Right lobe of liver (tissue), 6 donors: ENCODE measurements at regions not wholly inside any gene's neighbourhood (a gene's known extent, or its start where the extent isn't known, plus 50 kb on each side); places are given as distances from the start of the nearest gene placed in this dataset.

Experiments used
- ATAC-seq, 4 donors: fragments of 200-7000 bp; cut with Tn5 transposase; one replicate each; pipeline ENCODE4 v1.9.1; 2020; ENCODE audit warnings: mild to moderate bottlenecking in 4 of 4, moderate library complexity in 4 of 4
- DNase-seq, 3 donors: peaks; one replicate each; pipeline ENCODE4 v3.0.0-alpha.2; 2020
- H3K27ac ChIP-seq, 3 donors: fragments of 200-600 bp; one replicate each; pipeline ENCODE4 v1.8.0; 2022
- H3K27me3 ChIP-seq, 2 donors: fragments of 200-600 bp; one replicate each; pipeline ENCODE4 v1.8.0; 2022
- H3K36me3 ChIP-seq, 4 donors: fragments of 200-600 bp; sonication (generic) in 1 of 4; one replicate each; pipeline versions ENCODE4 v1.5.1 to v1.8.0; 2017 to 2022; ENCODE audit warnings: control low read depth in 1 of 4
- H3K4me1 ChIP-seq, 4 donors: fragments of 200-600 bp; sonication (generic) in 1 of 4; one replicate each; pipeline versions ENCODE4 v1.5.1 to v1.8.0; 2017 to 2022; ENCODE audit warnings: control low read depth in 1 of 4
- H3K4me3 ChIP-seq, 3 donors: fragments of 200-600 bp; one replicate each; pipeline ENCODE4 v1.8.0; 2022
- H3K9me3 ChIP-seq, 4 donors: fragments of 200-600 bp; sonication (generic) in 1 of 4; one replicate each; pipeline versions ENCODE4 v1.5.1 to v1.8.0; 2017 to 2022; ENCODE audit warnings: control low read depth in 1 of 4
- CTCF ChIP-seq, 4 donors: fragments of 200-600 bp in 3 of 4; fragments of 450-650 bp in 1 of 4; IDR thresholded peaks; one replicate each; pipeline versions ENCODE4 v1.5.1 to v1.8.0; 2016 to 2022; ENCODE audit warnings: antibody characterized with exemption in 4 of 4, mild to moderate bottlenecking in 2 of 4
- POLR2A ChIP-seq: fragments of 450-650 bp; IDR thresholded peaks from one replicate; pipeline ENCODE4 v1.6.1; 2017; ENCODE audit warnings: antibody characterized with exemption, mild to moderate bottlenecking
- WGBS: methylation state at CpG from one replicate; pipeline ENCODE4 v1.1.6; 2018; ENCODE audit warnings: low coverage, low lambda C conversion rate; ENCODE audit not compliant: insufficient coverage; ENCODE audit errors: missing lambda C conversion rate; 5-methylcytosine and 5-hydroxymethylcytosine counted together
- intact Hi-C, 2 donors: fragments of 100-400 bp; cut with DNase I; formaldehyde crosslinking; loops; one replicate each; pipeline versions ENCODE4 v1.11.2 to v1.14.1; 2022
- donor health status: DM: no; HTN: yes; CAD: no.
- donor health status: DM: no; HTN: no; CAD: no.
- donor health status: DM: no; HTN: no; CAD: no.
- donor health status: DM: no; HTN: yes; CAD: no.
- donor health status: DM: no; HTN: yes; CAD: no.

- H3K27ac ChIP-seq, result no peak overlapping the region
- intact Hi-C loops, result no loop called here
- DNase-seq (no peak), ATAC-seq (peak; percentile 61 to 84 (median 71))
- H3K36me3 ChIP-seq, result no peaks in the 10 kb centered on the region
- peaks cover 0 to 8% (median 2%) of the 10 kb centered on the region in 4 donors for H3K4me1 ChIP-seq
- no peaks in the 10 kb centered on the region for H3K27me3 ChIP-seq
- WGBS, result 16% methylated on average over 2 of the region's 2 CpGs
- no peak overlapping the region for H3K4me3 ChIP-seq
- TF ChIP-seq CTCF (IDR thresholded peaks at IDR 0.05) (no peak), POLR2A (no peak)
- H3K9me3 ChIP-seq, result no peaks in the 10 kb centered on the region
These were observed 130.9 kb upstream of the RPS6KA3 start for GRCh38 chrX:20397587-20397986.

- no peak for TF ChIP-seq CTCF (IDR thresholded peaks at IDR 0.05)
- TF ChIP-seq POLR2A, result no peak
- Histone ChIP-seq H3K36me3 (no peaks in the 10 kb centered on the region), H3K27ac (no peak overlapping the region), H3K4me3 (no peak overlapping the region), H3K4me1 (peaks cover 0 to 8% (median 2%) of the 10 kb centered on the region in 4 donors), H3K27me3 (no peaks in the 10 kb centered on the region), H3K9me3 (no peaks in the 10 kb centered on the region)
- intact Hi-C loops, result no loop called here
- DNase-seq (no peak), ATAC-seq (peak in 1 of 4 donors; percentile 16)
- WGBS, result 57% methylated on average over 4 of the region's 4 CpGs
These were observed 127.7 kb upstream of the RPS6KA3 start for GRCh38 chrX:20394451-20394850.

- no peaks in the 10 kb centered on the region for H3K36me3 ChIP-seq
- H3K27me3 ChIP-seq, result no peaks in the 10 kb centered on the region
- H3K27ac ChIP-seq, result no peak overlapping the region
- H3K9me3 ChIP-seq, result no peaks in the 10 kb centered on the region
- 20% methylated on average over 1 of the region's 1 CpG for WGBS
- peak; percentile 71 to 85 (median 78) for ATAC-seq
- H3K4me3 ChIP-seq, result no peak overlapping the region
- TF ChIP-seq CTCF (IDR thresholded peaks at IDR 0.05), result no peak
- intact Hi-C loops, result no loop called here
- peaks cover 0 to 8% (median 2%) of the 10 kb centered on the region in 4 donors for H3K4me1 ChIP-seq
- no peak for DNase-seq
These were observed 127.2 kb upstream of the RPS6KA3 start for GRCh38 chrX:20393944-20394343.

- H3K36me3 ChIP-seq, result no peaks in the 10 kb centered on the region
- TF ChIP-seq POLR2A (no peak), CTCF (IDR thresholded peaks at IDR 0.05) (no peak)
- no peak overlapping the region for H3K27ac ChIP-seq
- H3K9me3 ChIP-seq, result no peaks in the 10 kb centered on the region
- H3K4me1 ChIP-seq, result no peaks in the 10 kb centered on the region
- intact Hi-C loops, result no loop called here
- H3K4me3 ChIP-seq, result no peak overlapping the region
- ATAC-seq (no peak), DNase-seq (no peak)
- WGBS, result 50% methylated on average over 5 of the region's 5 CpGs
- H3K27me3 ChIP-seq, result no peaks in the 10 kb centered on the region
These were observed 121.9 kb upstream of the RPS6KA3 start for GRCh38 chrX:20388594-20388993.

- 13% methylated on average over 1 of the region's 1 CpG for WGBS
- Histone ChIP-seq H3K4me3 (no peak overlapping the region), H3K4me1 (no peaks in the 10 kb centered on the region), H3K9me3 (no peaks in the 10 kb centered on the region), H3K27ac (no peak overlapping the region), H3K27me3 (no peaks in the 10 kb centered on the region), H3K36me3 (no peaks in the 10 kb centered on the region)
- intact Hi-C loops, result no loop called here
- ATAC-seq (no peak), DNase-seq (no peak)
- TF ChIP-seq CTCF (IDR thresholded peaks at IDR 0.05) (no peak), POLR2A (no peak)
These were observed 116.8 kb upstream of the RPS6KA3 start for GRCh38 chrX:20383477-20383876.
